Osteocyte (in vitro differentiated cells): ENCODE measurements at regions not wholly inside any gene's neighbourhood (a gene's known extent, or its start where the extent isn't known, plus 50 kb on each side); places are given as distances from the start of the nearest gene placed in this dataset.

ENCODE experiments used
- DNase-seq: peaks from one replicate; pipeline ENCODE4 v3.0.0; 2021; ENCODE audit warnings: mixed read lengths; ENCODE audit not compliant: unreplicated experiment; ENCODE audit errors: extremely low spot score
- H3K27ac Mint-ChIP-seq: one replicate; pipeline ENCODE4 v1.8.0; 2021; ENCODE audit warnings: mild to moderate bottlenecking, mixed read lengths; ENCODE audit not compliant: unreplicated experiment
- H3K27me3 Mint-ChIP-seq: one replicate; pipeline ENCODE4 v1.8.0; 2021; ENCODE audit warnings: mixed read lengths; ENCODE audit not compliant: unreplicated experiment
- H3K36me3 Mint-ChIP-seq: one replicate; pipeline ENCODE4 v1.8.0; 2021; ENCODE audit warnings: mixed read lengths; ENCODE audit not compliant: unreplicated experiment
- H3K4me1 Mint-ChIP-seq: one replicate; pipeline ENCODE4 v1.8.0; 2021; ENCODE audit warnings: mixed read lengths; ENCODE audit not compliant: unreplicated experiment
- H3K4me3 Mint-ChIP-seq: one replicate; pipeline ENCODE4 v1.8.0; 2021; ENCODE audit warnings: mild to moderate bottlenecking, moderate library complexity, mixed read lengths; ENCODE audit not compliant: unreplicated experiment
- H3K9me3 Mint-ChIP-seq: one replicate; pipeline ENCODE4 v1.8.0; 2021; ENCODE audit warnings: mixed read lengths; ENCODE audit not compliant: unreplicated experiment
- CTCF ChIP-seq: fragments of 200-600 bp; sonication (generic); IDR thresholded peaks from 2 replicates; pipeline ENCODE4 v1.5.0; 2021; ENCODE audit warnings: antibody characterized with exemption, mild to moderate bottlenecking, moderate library complexity

DNA sequence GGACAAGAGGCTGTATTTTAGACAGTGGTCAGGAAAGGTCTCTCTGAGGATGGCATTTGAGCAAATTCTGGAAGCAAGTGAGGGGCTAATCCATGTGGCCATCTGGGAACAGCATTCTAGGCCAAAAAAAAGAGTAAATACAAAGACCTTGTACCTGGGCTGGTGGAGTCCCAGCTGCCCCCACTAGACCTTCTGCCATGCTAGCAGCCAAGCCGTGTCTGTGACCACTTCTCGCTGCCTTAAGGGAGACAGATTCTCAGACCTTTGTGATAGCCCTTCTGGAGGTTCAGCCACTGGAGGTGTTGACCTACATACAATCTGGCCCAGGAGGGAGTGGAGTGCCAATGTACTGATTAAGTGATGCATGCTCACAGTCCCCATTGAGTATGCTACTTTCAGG is 506.2 kb downstream of the MID1IP1 start:
- peaks cover 6% of the 10 kb centered on the region for H3K4me1 Mint-ChIP-seq

GRCh38 chrX:39308126-39308525 is 506.9 kb downstream of the MID1IP1 start:
- TF ChIP-seq CTCF = no peak
- peaks cover 4% of the 10 kb centered on the region for H3K27me3 Mint-ChIP-seq
- no peak overlapping the region for H3K4me3 Mint-ChIP-seq
- H3K27ac Mint-ChIP-seq = no peak overlapping the region
- DNase-seq = no peak
- H3K4me1 Mint-ChIP-seq = peaks cover 6% of the 10 kb centered on the region
- H3K9me3 Mint-ChIP-seq = peaks cover 9% of the 10 kb centered on the region
- H3K36me3 Mint-ChIP-seq = no peaks in the 10 kb centered on the region

More for the DNA sequence above, 506.2 kb downstream of the MID1IP1 start:
- Mint-ChIP-seq H3K27me3 (peaks cover 4% of the 10 kb centered on the region), H3K9me3 (peaks cover 9% of the 10 kb centered on the region), H3K36me3 (no peaks in the 10 kb centered on the region), H3K27ac (no peak overlapping the region), H3K4me3 (no peak overlapping the region)
- DNase-seq = no peak
- TF ChIP-seq CTCF = no peak

DNA sequence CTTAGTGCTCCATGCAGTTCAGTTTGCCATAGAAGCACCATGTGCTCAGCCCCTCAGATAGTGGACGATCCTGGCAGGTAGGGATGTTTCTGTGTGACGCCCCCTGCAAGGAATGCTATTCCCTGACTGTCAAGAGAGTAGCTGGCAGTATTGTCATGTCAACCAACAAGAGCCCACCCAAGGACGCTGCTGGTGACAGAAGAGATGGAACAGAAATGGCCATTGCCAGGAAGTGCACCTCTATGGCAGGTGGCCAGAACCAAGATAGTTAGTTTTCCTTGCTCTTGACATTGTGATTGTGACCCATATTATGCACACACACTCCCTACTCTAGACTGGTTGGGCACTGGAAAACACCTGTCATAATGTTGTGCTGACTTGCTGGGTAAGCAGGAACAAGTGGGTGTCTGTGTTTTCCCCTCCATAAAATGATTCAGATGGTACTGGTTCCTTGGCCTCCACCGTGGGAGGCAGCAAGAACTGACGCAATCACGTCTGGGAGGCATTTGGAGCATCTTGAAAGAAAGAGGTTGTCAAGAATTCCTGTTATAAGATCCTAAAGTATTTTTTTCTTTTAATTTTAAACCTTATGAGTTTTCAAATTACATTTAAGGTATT is 507.9 kb downstream of the MID1IP1 start:
- Mint-ChIP-seq H3K4me3 (no peak overlapping the region), H3K27ac (no peak overlapping the region), H3K36me3 (no peaks in the 10 kb centered on the region), H3K4me1 (peaks cover 6% of the 10 kb centered on the region), H3K27me3 (peaks cover 4% of the 10 kb centered on the region), H3K9me3 (peaks cover 9% of the 10 kb centered on the region)
- DNase-seq = no peak
- TF ChIP-seq CTCF = no peak

GRCh38 chrX:39309721-39310152 is 508.5 kb downstream of the MID1IP1 start:
- Mint-ChIP-seq H3K27me3 (peaks cover 4% of the 10 kb centered on the region), H3K4me3 (no peak overlapping the region), H3K9me3 (peaks cover 9% of the 10 kb centered on the region), H3K27ac (no peak overlapping the region), H3K36me3 (no peaks in the 10 kb centered on the region), H3K4me1 (peaks cover 6% of the 10 kb centered on the region)
- no peak for TF ChIP-seq CTCF
- DNase-seq = no peak

GRCh38 chrX:39310891-39311290 is 509.6 kb downstream of the MID1IP1 start:
- no peaks in the 10 kb centered on the region for H3K36me3 Mint-ChIP-seq
- H3K4me1 Mint-ChIP-seq = peaks cover 6% of the 10 kb centered on the region
- peaks cover 10% of the 10 kb centered on the region for H3K9me3 Mint-ChIP-seq
- H3K4me3 Mint-ChIP-seq = no peak overlapping the region
- no peak for TF ChIP-seq CTCF
- H3K27ac Mint-ChIP-seq = no peak overlapping the region
- DNase-seq = no peak
- peaks cover 4% of the 10 kb centered on the region for H3K27me3 Mint-ChIP-seq
